ENCODE measurements at regions not wholly inside any gene's neighbourhood (a gene's known extent, or its start where the extent isn't known, plus 50 kb on each side); places are given as distances from the start of the nearest gene placed in this dataset.

DNA sequence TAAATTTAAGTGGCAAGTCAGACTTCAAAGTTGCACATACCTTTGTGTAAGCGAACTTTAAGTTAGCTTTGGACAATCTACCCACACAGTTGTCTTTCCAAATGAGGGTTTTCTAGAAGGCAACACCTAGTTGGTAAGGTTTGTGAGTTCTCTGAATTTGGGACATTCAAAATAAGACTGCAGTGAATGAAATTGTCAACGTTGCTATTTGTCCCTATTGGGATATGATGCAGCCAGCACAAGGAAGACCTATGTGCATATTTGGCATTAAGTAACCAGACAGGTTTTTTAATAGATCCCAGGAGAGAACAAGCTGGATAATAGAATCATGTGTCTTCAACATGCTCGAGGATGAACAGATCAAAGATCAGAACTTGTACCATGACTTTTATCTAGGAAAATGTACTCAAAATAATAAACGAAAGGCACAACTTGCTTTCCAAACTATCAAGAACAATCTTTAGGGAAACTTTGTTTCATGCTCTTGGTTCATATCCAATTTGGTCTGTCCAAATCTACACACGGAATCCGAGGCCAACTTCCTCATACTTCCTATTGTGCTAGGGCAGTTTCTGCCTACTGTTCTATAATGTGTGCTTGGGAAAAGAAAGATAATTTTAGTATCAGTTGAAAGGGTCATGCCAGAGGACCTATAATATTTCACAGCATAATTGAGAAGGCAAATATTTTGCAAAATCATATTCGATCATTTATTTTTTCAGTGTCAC, 284.2 kb upstream of the SOX5 start:
- intact Hi-C loops (cut with micrococcal nuclease): no loop called here

DNA sequence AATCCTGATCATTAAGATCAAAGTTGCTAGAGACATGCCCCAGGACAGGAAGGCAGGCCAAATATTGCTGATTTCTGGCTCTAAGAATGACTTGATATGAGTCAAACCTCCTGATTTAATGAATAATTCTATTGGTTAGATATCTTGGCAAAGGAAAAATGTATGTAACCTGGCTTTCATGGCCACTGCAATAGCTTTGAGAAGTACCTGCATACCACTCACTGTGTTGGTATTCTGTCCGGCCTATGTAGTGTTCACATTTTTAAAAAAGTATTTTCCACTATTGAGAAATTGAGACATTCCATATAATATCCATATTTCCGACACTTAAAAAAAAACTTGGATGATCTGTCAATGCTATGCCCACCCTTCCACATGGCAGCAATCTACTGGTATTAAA, 283.1 kb upstream of the SOX5 start:
- intact Hi-C loops (cut with micrococcal nuclease): no loop called here

DNA sequence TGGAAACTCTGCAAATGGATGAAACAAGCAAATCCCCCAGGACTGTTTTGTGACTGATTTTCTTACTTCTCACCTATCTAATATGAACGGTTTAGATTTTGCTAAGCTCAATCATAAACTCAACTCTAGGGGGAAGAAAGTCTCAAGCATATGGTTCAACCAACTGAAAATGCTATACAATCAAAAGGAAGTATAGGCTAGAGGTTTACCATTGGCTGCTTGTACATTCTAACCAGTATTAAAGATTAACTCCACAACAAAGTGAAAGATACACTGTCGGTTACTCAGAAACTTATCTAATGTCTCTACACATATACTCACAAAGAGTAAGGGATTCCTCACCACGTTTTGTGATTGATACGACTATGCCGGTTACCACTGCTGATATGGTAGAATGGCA, 281.8 kb upstream of the SOX5 start:
- intact Hi-C loops (cut with micrococcal nuclease): no loop called here

- intact Hi-C loops (cut with micrococcal nuclease): no loop called here
Observed at GRCh38 chr12:24230061-24230701, 280.7 kb upstream of the SOX5 start.

DNA sequence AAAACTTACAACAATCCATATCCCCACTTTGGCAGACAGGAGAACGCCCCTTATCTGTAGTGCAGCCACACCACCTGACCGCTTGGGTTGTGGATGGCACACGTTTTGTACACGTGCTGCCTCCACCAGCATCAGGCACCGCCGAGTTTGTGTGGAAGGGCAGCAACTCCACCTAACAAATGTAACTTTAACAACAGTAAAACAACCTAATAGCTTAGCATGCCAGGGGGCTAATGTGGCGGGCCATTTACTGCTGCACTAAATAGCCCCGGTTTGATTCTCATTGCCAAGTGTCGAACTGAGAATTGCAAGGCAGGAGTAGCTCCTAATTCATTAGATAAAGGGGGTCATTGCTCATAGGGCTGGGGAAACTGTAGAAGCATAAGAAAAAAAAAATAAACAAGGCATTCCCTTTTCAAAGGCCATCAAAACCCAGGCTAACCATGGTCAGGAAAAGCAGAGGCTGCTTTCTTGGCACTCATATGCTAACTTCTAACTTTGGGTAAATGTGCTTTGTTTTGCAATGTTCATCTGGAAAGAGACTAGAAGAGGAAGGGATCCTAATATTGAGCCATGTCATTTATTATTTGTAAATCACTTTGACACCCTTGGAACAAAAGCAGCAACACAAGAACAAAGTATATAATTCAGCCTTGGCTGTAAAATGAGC, 279.7 kb upstream of the SOX5 start:
- intact Hi-C loops (cut with micrococcal nuclease): no loop called here

DNA sequence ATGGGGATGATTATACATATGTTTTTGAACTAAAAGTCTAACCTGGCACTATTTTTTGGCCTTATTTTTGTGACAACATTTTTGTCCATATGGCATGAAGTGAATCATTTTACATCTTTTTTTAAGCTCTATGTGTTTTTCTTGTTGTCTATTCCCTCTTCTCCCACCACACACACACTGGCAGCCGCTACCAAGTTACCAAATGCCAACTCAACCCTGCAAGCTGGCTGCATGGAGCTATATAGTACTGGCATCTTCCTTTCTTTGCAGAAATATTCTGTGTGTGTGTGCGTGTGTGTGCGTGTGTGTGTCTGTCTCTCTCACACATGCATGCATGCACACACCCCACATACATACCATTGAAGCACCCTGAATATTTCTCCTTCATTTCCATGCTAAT, 278.9 kb upstream of the SOX5 start:
- intact Hi-C loops (cut with micrococcal nuclease): no loop called here

DNA sequence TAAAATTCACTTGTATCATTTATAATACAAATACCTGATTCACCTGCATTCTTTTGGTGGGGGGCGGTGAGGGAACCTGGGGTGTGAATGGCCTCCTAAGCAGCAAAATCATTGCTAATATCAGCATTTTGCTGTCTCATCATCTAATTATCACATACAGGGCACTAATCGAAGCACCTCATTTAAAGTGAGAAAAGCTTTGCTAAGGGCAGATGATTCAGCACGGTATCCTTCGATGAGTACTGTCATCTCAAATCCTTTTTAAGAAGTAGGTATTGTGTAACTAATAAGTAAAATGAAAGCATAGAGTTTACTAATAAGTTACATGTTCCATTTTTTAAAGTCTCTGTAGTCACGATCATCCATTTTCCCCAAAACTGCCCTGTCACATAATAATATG, 278.1 kb upstream of the SOX5 start:
- intact Hi-C loops (cut with micrococcal nuclease): no loop called here

- intact Hi-C loops (cut with micrococcal nuclease): no loop called here
Observed at GRCh38 chr12:24226745-24227350, 277.4 kb upstream of the SOX5 start.

DNA sequence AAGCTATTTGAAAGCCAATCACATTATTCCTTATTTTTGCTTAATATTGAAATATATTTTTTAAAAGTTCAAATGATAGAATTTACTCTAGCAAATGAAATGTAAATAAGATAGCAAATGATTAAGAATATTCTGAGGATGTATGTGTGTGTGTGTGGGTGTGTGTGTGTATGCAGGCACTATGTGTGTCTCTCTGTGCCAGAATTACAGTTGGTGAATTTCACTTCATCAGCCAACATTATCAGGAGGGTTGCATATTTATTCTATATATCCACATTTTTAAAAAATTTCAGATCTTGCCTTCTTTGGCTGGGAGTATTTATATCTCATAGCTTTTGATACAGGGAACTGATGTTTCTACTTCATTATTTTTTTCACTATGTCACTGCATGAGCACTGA, 274.9 kb upstream of the SOX5 start:
- intact Hi-C loops (cut with micrococcal nuclease): no loop called here

GRCh38 chr12:24223926-24224325, 274.5 kb upstream of the SOX5 start:
- intact Hi-C loops (cut with micrococcal nuclease): no loop called here

GRCh38 chr12:24222968-24223367, 273.5 kb upstream of the SOX5 start:
- intact Hi-C loops (cut with micrococcal nuclease): no loop called here

DNA sequence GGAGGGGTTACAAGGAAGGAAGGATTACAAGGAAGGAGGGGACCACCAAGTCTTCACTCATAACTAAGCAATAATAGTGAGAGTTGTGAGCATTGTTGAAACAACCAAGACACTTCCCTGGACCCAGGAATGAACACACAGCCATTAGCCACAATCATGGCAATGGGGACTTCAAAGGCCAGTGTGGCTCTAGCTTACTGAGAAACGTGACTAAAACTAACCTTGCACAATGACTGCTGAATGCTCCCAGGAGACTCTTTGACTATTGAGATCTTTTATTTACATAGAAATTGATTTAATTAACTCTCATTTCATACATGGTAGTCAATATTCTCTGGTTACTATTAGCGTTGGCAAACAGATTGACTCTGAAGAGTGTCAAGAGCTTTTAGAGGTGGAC, 263.0 kb upstream of the SOX5 start:
- intact Hi-C loops (cut with micrococcal nuclease): no loop called here

DNA sequence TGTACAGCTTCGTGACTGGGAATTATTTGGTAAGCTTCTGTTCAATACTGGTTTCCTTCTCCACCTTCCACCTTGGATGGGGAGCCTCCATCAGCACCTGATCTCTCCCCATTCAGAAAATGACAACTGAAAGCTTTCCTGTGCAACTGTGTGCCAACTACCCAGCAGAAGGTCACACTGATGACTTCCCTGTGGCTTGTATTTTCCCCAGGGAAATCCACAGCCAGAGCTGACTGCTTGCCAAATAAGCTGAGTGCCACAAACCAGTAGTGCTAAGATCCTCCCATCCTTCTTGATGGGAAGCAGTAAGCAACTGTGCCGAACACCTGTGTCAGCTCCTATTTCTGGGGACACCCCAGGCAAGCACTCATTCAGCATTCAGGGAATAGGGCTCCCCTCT, 257.2 kb upstream of the SOX5 start:
- intact Hi-C loops (cut with micrococcal nuclease): no loop called here

DNA sequence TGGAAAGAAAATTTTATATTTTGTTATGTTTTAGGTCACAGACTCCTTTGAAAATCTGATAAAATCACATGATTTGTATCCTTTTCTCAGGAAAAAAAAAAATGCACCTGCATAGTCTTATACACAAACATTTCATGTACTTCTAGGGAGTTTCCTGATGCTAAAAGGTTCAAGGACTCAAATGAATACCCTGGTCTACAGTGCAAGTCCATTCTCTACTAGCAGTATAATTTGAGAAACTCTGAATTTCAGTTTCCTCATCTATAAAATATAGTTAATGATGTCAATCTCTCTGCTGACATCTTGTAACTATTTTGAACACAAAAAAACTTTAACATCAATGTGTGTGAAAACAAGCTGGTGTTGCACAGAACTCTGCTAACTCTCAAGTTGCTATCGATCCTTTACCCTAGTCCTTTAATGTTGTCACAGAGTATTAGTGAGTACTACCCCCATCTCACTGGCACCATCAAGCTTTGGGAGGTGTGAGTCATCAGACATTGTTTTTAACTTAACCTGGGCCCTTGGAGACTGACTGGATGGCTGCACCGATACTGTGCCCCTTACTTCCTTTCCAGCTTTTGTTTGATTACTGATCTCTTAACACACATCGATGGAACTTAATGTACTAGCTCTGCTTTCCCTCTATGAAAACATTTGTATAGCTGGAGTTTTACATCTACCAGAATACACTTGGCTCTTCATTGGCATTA, 251.9 kb upstream of the SOX5 start:
- intact Hi-C loops (cut with micrococcal nuclease): no loop called here

GRCh38 chr12:24200010-24200409, 250.5 kb upstream of the SOX5 start:
- intact Hi-C loops (cut with micrococcal nuclease): no loop called here

GRCh38 chr12:24198936-24199671, 249.6 kb upstream of the SOX5 start:
- intact Hi-C loops (cut with micrococcal nuclease): no loop called here

DNA sequence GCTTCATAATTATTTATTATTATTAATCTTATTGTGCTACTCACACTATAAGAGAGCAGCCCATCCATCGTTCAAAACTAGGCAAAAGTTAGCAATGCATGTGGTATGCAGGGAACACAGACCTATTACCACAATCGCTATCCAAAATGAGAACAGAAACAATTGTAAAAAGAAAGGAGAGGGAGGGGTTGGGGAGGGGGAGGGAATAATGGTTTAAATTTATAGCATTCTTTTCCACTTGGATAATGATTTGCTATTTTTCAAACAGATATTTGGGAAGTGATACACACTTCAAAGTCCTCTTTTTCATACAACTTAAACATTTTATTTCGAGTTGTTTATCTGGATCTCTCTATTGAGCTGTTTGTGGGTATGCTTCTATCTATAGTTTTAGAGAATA, 248.6 kb upstream of the SOX5 start:
- intact Hi-C loops (cut with micrococcal nuclease): no loop called here

DNA sequence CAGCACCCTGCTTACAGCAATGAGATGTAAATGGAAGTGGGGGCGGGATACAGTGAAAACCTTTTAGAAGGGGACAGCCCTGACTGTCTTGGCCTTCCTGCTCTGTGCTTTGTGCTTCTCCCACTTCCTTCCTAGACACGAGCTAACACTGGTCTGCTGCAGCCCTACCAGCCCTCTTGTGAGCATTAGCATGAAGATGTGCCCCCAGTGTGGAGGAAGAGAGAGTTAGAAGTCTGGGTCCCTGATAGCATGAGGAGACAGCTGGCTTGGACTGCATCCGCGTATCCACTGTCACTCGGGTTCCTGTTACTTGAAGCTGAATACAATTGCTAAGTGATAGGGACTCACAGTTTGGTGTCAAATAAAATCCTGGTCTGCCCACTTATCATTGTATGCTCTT, 248.1 kb upstream of the SOX5 start:
- intact Hi-C loops (cut with micrococcal nuclease): no loop called here

- intact Hi-C loops (cut with micrococcal nuclease): no loop called here
Observed at GRCh38 chr12:24195063-24195462, 245.6 kb upstream of the SOX5 start.

GRCh38 chr12:24191117-24191516, 241.6 kb upstream of the SOX5 start:
- intact Hi-C loops (cut with micrococcal nuclease): no loop called here

DNA sequence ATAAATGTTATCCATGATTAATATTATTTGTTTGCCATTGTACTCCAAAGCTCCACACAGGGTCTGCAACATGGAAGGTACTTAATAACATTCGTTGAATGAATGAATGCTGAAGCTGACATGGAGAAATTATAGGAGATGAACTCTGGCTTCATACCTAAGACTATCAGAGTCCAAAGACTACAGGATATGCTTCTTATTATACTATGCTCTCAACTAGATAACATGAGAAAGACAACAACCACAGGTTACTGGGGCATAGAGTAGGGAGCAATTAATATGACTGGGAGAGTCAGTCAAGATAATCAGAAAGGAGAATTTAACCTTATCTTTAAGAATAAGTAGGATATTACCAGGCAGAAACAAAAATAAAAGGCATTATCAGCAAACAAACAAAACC, 236.3 kb upstream of the SOX5 start:
- intact Hi-C loops (cut with micrococcal nuclease): no loop called here
